Skeletal muscle satellite cell (primary cell): ENCODE measurements at regions not wholly inside any gene's neighbourhood (a gene's known extent, or its start where the extent isn't known, plus 50 kb on each side); places are given as distances from the start of the nearest gene placed in this dataset.

Source experiments
- H3K27me3 ChIP-seq: 2 replicates; pipeline ENCODE4 v1.7.0; 2013; ENCODE audit warnings: low read length; ENCODE audit not compliant: control insufficient read depth, insufficient read depth
- H3K36me3 ChIP-seq: 2 replicates; pipeline ENCODE4 v1.7.0; 2013; ENCODE audit warnings: mild to moderate bottlenecking, control low read depth, low read length; ENCODE audit not compliant: insufficient read depth
- H3K4me1 ChIP-seq: 2 replicates; pipeline ENCODE4 v1.7.0; 2013; ENCODE audit warnings: low read length; ENCODE audit not compliant: control insufficient read depth, insufficient read depth
- H3K4me2 ChIP-seq: 2 replicates; pipeline ENCODE4 v1.7.0; 2013; ENCODE audit warnings: mild to moderate bottlenecking, low read length
- H3K4me3 ChIP-seq: 2 replicates; pipeline ENCODE4 v1.7.0; 2013; ENCODE audit warnings: low read length
- H3K9ac ChIP-seq: 2 replicates; pipeline ENCODE4 v1.7.0; 2013; ENCODE audit warnings: mild to moderate bottlenecking, low read depth, low read length, moderate library complexity
- H3K9me3 ChIP-seq: replicated peaks from 2 replicates; pipeline ENCODE4 v1.7.0; 2013; ENCODE audit warnings: mild to moderate bottlenecking, control low read depth, low read length

DNA sequence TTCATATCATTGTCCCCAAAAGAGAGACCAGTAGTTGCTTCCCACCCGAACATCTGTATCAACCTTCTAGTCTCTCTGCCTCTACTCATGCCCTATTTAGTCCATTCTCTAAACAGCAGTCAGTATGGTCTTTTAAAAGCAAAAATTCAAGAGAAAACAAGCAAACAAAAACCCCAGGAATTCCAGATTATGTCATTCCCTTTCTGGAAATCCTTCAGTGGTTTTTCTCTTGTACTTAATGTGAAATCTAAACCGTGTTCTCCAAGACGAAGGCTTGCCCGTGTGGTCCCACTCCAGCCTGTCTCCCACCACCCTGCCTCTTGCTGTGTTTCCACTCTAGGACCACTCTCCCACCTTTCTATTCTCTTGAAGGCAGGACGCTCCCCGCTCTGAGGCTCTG, 90.8 kb downstream of the TMEM30B start:
- H3K9me3 ChIP-seq = no peaks in the 10 kb centered on the region
- H3K36me3 ChIP-seq = no peaks in the 10 kb centered on the region
- H3K4me1 ChIP-seq = peaks cover 59% of the 10 kb centered on the region
- no peak overlapping the region for H3K4me3 ChIP-seq
- H3K4me2 ChIP-seq = no peak overlapping the region
- no peak overlapping the region for H3K9ac ChIP-seq
- H3K27me3 ChIP-seq = no peaks in the 10 kb centered on the region

- H3K27me3 ChIP-seq = no peaks in the 10 kb centered on the region
- peak overlapping the region; percentile 82 for H3K9ac ChIP-seq
- H3K4me1 ChIP-seq = peaks cover 70% of the 10 kb centered on the region
Observed at GRCh38 chr14:61188978-61189808, 91.9 kb downstream of the TMEM30B start.

GRCh38 chr14:61188196-61188595, 92.9 kb downstream of the TMEM30B start:
- H3K4me3 ChIP-seq = peak overlapping the region; percentile 61
- H3K27me3 ChIP-seq = no peaks in the 10 kb centered on the region

More at GRCh38 chr14:61188978-61189808, 91.9 kb downstream of the TMEM30B start:
- Histone ChIP-seq H3K4me2 (peak overlapping the region; percentile 73), H3K4me3 (peak overlapping the region; percentile 61), H3K36me3 (no peaks in the 10 kb centered on the region), H3K9me3 (no peaks in the 10 kb centered on the region)

GRCh38 chr14:61187196-61187905, 93.8 kb downstream of the TMEM30B start:
- peak overlapping the region; percentile 82 for H3K9ac ChIP-seq
- peak overlapping the region; percentile 73 for H3K4me2 ChIP-seq
- H3K4me3 ChIP-seq = no peak overlapping the region
- no peaks in the 10 kb centered on the region for H3K27me3 ChIP-seq
- no peaks in the 10 kb centered on the region for H3K36me3 ChIP-seq
- H3K9me3 ChIP-seq = no peaks in the 10 kb centered on the region
- H3K4me1 ChIP-seq = peaks cover 75% of the 10 kb centered on the region

More at GRCh38 chr14:61188196-61188595, 92.9 kb downstream of the TMEM30B start:
- Histone ChIP-seq H3K9ac (peak overlapping the region; percentile 82), H3K4me1 (peaks cover 73% of the 10 kb centered on the region), H3K4me2 (peak overlapping the region; percentile 73), H3K9me3 (no peaks in the 10 kb centered on the region), H3K36me3 (no peaks in the 10 kb centered on the region)

DNA sequence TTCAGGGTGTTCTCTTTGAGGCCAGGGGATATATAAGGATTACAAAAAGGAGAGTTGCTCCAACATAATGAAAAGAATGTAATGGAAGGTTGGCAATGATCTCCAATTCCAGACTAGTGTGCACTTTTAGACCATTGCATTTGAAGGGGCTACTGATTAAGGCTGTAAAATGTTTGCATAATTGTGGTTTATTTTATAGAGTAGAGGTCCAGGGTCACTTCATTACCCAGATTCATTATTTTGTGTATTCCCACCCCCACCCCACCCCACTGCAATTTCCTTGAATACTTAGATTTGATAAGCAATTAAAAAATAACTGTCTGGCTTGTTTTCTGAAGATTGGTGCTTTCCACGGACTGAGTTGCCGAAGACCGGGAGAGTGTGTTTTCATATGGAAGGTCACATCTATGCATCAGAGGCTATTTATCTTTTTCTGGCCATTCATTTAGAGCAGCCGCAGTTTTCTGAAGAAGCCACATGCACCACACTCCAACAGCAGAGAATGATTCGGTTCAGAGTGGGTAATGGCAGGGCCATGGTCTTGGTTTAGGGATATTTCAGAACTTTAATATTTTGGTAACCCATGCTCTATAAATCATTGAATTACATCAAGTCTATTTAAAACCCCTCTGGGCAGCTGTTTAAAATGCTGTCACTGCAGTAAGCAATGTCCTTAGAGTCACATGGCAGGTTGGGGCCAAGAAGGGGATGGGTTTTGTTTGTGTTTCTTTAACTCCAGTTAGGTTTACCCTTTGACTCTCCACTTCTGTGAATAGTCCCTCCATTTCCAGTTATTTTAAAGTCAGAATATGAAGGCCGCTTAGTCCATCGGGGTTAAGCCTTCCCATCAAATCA, 94.6 kb downstream of the TMEM30B start:
- Histone ChIP-seq H3K4me3 (no peak overlapping the region), H3K27me3 (no peaks in the 10 kb centered on the region), H3K4me1 (peaks cover 76% of the 10 kb centered on the region), H3K4me2 (peak overlapping the region; percentile 73), H3K36me3 (no peaks in the 10 kb centered on the region), H3K9ac (peak overlapping the region; percentile 82), H3K9me3 (no peaks in the 10 kb centered on the region)

GRCh38 chr14:61185534-61185933, 95.6 kb downstream of the TMEM30B start:
- no peak overlapping the region for H3K9ac ChIP-seq
- H3K27me3 ChIP-seq = no peaks in the 10 kb centered on the region
- no peaks in the 10 kb centered on the region for H3K9me3 ChIP-seq
- H3K4me2 ChIP-seq = no peak overlapping the region
- no peaks in the 10 kb centered on the region for H3K36me3 ChIP-seq
- H3K4me1 ChIP-seq = peaks cover 73% of the 10 kb centered on the region
- no peak overlapping the region for H3K4me3 ChIP-seq

DNA sequence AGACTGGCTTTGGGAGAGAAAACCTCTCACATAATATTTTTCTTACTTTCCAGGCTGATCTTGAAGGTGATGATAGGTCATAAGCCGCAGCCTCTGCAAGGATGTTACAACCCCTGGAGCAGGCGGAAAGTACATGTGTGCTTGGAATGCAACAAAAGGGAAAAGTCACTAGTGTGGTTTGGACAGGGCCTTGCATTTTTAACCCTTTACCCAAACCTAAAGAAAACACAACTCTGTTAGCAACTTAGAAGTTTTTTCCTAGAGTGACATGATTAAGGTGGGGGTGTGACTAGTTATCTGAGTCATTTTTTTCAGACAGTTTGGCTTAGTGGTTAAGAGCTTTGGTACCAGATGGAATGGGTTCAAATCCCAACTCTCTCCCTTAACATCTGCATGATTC, 97.0 kb downstream of the TMEM30B start:
- H3K9me3 ChIP-seq = no peaks in the 10 kb centered on the region
- H3K4me3 ChIP-seq = no peak overlapping the region
- peaks cover 71% of the 10 kb centered on the region for H3K4me1 ChIP-seq
- H3K36me3 ChIP-seq = no peaks in the 10 kb centered on the region
- H3K4me2 ChIP-seq = no peak overlapping the region
- no peaks in the 10 kb centered on the region for H3K27me3 ChIP-seq
- peak overlapping the region; percentile 53 for H3K9ac ChIP-seq

DNA sequence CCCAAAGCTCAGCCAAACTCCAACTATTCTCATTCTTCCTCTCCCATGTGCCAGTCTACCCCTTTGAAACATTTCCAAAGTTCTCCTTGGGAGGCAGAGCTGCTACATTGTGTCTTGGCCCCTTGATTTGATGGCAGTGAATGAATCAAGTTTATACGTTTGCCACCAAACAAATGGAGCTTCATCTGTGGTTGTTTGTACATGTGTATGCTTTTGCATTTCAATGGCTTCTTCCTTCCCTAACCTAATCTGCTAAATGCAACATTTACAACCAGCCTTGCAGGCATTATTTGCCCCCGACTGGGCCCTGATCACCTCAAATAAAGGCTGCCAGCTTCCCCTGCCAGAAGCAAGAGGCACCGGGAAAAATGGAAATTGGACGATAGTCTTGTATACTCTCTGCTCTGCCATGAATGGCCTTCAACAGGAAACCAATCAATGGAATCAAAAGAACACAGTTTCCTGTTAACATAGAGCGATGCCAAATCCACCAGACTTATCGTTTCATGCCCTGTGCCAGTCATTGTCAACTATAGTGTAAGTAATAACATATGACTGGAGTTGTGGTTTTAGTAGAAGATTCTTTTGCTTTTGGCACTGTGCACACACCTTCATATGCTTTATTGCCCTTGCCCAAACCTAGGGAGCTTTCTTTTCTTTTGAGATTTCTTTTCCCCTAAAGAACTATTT, 97.8 kb downstream of the TMEM30B start:
- Histone ChIP-seq H3K27me3 (no peaks in the 10 kb centered on the region), H3K9ac (peak overlapping the region; percentile 53), H3K9me3 (no peaks in the 10 kb centered on the region), H3K4me2 (peak overlapping the region; percentile 3), H3K4me1 (peaks cover 76% of the 10 kb centered on the region), H3K4me3 (no peak overlapping the region), H3K36me3 (no peaks in the 10 kb centered on the region)

DNA sequence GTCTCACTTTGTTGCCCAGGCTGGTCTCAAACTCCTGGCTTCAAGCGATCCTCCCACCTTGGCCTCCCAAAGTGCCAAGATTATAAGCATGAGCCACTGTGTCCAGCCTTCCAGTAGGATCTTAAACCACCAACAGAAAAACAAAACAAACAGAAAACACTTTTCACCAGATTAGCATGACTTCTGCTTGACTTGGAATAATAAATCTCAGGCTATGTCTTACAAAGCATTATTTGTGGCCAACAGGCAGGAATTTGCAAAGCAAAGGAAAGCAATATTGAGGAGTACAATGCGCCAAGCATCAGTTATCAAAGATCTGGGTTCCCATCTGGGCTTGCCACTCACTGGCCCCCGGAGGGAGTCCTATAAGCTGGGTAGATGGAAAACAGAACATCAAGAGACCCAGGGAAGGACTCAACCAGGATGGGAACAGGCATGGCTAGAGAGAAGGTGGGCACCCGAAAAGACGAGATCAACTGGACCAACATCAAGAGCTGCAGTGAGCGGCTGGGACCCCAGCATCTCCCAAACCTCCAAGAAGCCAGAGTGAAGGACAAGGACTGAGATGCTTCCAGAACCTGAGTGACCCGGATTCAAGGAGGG, 101.2 kb downstream of the TMEM30B start:
- Histone ChIP-seq H3K36me3 (no peaks in the 10 kb centered on the region), H3K9me3 (no peaks in the 10 kb centered on the region), H3K9ac (peak overlapping the region; percentile 78), H3K4me2 (no peak overlapping the region), H3K27me3 (no peaks in the 10 kb centered on the region), H3K4me1 (peaks cover 64% of the 10 kb centered on the region), H3K4me3 (no peak overlapping the region)

DNA sequence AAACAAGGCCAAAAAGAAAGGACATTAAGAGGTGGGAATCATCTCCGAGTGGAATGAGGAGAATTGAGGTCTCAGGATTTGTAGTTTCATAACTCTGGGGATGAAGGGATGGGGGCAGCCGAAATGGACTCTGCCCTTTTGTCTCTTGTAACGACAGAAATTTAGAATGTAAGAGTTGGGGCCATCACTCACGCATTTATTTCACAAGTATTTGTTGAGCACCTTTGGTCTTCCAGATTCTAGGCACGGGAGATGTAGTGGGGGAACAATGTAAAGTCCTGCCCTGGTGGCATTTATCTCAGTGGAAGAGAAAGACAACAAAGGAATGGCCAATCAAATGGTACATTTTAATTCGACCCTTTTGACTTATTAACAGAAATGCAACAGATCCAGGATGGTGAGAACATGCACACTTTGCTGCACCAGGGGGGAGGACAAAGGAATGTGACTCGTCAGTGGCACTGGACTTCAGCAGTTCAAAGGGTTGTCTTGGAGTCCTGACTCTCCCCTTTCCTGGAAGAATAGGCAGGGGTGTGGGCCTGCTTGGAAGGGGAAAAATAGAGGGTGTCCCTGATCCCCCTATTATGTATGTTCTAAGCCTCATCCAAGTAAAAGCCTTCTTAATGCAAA, 102.0 kb downstream of the TMEM30B start:
- Histone ChIP-seq H3K4me1 (peaks cover 65% of the 10 kb centered on the region), H3K4me3 (peak overlapping the region; percentile 4), H3K9ac (peak overlapping the region; percentile 78), H3K9me3 (no peaks in the 10 kb centered on the region), H3K27me3 (no peaks in the 10 kb centered on the region), H3K4me2 (peak overlapping the region; percentile 50), H3K36me3 (no peaks in the 10 kb centered on the region)
